Activated CD8-positive, alpha-beta memory T cell treated with anti-CD3 and anti-CD28 coated beads for 36 hours (primary cell): ENCODE measurements at regions not wholly inside any gene's neighbourhood (a gene's known extent, or its start where the extent isn't known, plus 50 kb on each side); places are given as distances from the start of the nearest gene placed in this dataset.

ENCODE experiments used
- CTCF ChIA-PET: fragments of 350-600 bp; sonication (Branson Sonifier 250); formaldehyde crosslinking; loops from one replicate; lab custom pipeline; 2021; ENCODE audit warnings: antibody characterized with exemption; lab: Charles Lee
- POLR2A ChIA-PET: fragments of 350-600 bp; sonication (Branson Sonifier 250); formaldehyde crosslinking; loops from one replicate; lab custom pipeline; 2021; ENCODE audit warnings: antibody characterized with exemption; lab: Charles Lee

- CTCF ChIA-PET: no interaction called here
- POLR2A ChIA-PET: no interaction called here
Measured at GRCh38 chr14:99347561-99347960, 75.6 kb upstream of the BCL11B start.

GRCh38 chr14:99346470-99347080 is 74.6 kb upstream of the BCL11B start:
- CTCF ChIA-PET: no interaction called here
- POLR2A ChIA-PET: no interaction called here

- CTCF ChIA-PET: no interaction called here
- POLR2A ChIA-PET: no interaction called here
Measured at GRCh38 chr14:99345472-99345871, 73.5 kb upstream of the BCL11B start.

- POLR2A ChIA-PET: no interaction called here
- CTCF ChIA-PET: no interaction called here
Measured at GRCh38 chr14:99344051-99344758, 72.2 kb upstream of the BCL11B start.

GRCh38 chr14:99342906-99343305 is 70.9 kb upstream of the BCL11B start:
- ChIA-PET CTCF (no interaction called here), POLR2A (no interaction called here)

GRCh38 chr14:99342204-99342603 is 70.2 kb upstream of the BCL11B start:
- POLR2A ChIA-PET: no interaction called here
- CTCF ChIA-PET: interaction anchor here (1.7 kb wide), 1 partner anchor 22 kb away, joined by 5 read pairs; no protein-coding TSS in a partner anchor

- ChIA-PET CTCF (interaction anchor here (0.6 to 1.1 kb wide), 2 partner anchors 19 to 232 kb away, joined by 3 read pairs; no protein-coding TSS in a partner anchor), POLR2A (no interaction called here)
Measured at GRCh38 chr14:99339551-99339950, 67.6 kb upstream of the BCL11B start.

GRCh38 chr14:99338313-99338712 is 66.3 kb upstream of the BCL11B start:
- ChIA-PET POLR2A (no interaction called here), CTCF (no interaction called here)

GRCh38 chr14:99333841-99334635 is 62.0 kb upstream of the BCL11B start:
- CTCF ChIA-PET: interaction anchor here (0.5 kb wide), 1 partner anchor 117 kb away, joined by 3 read pairs; no protein-coding TSS in a partner anchor

GRCh38 chr14:99333214-99333613 is 61.2 kb upstream of the BCL11B start:
- POLR2A ChIA-PET: no interaction called here
- CTCF ChIA-PET: no interaction called here

More at GRCh38 chr14:99333841-99334635, 62.0 kb upstream of the BCL11B start:
- POLR2A ChIA-PET: no interaction called here

- CTCF ChIA-PET: no interaction called here
- POLR2A ChIA-PET: no interaction called here
Measured at GRCh38 chr14:99331811-99332210, 59.8 kb upstream of the BCL11B start.

- ChIA-PET POLR2A (no interaction called here), CTCF (interaction anchor here (1.6 kb wide), 1 partner anchor 11 kb away, joined by 4 read pairs; no protein-coding TSS in a partner anchor)
Measured at GRCh38 chr14:99330316-99331240, 58.6 kb upstream of the BCL11B start.

GRCh38 chr14:99329711-99330315 is 57.8 kb upstream of the BCL11B start:
- ChIA-PET POLR2A (no interaction called here), CTCF (interaction anchor here (1.6 kb wide), 1 partner anchor 10 kb away, joined by 4 read pairs; no protein-coding TSS in a partner anchor)

GRCh38 chr14:99327458-99328250 is 55.7 kb upstream of the BCL11B start:
- CTCF ChIA-PET: no interaction called here
- POLR2A ChIA-PET: no interaction called here

GRCh38 chr14:99327050-99327449 is 55.1 kb upstream of the BCL11B start:
- CTCF ChIA-PET: no interaction called here
- POLR2A ChIA-PET: no interaction called here

- CTCF ChIA-PET: no interaction called here
- POLR2A ChIA-PET: no interaction called here
Measured at GRCh38 chr14:99326041-99326710, 54.2 kb upstream of the BCL11B start.

GRCh38 chr14:99325591-99325990 is 53.6 kb upstream of the BCL11B start:
- CTCF ChIA-PET: no interaction called here
- POLR2A ChIA-PET: no interaction called here
